Right cardiac atrium (tissue), 5 donors: ENCODE measurements at regions not wholly inside any gene's neighbourhood (a gene's known extent, or its start where the extent isn't known, plus 50 kb on each side); places are given as distances from the start of the nearest gene placed in this dataset.
A peak's percentile ranks its signal among the peaks of the same experiment; 100 is the strongest.
"Not testable (repeated sequence)": the region's sequence is repeated elsewhere in the genome, so short reads cannot be mapped to it uniquely, and the experiment has no call there.

Experiments
- ATAC-seq, 2 donors: fragments of 200-7000 bp; cut with Tn5 transposase; one replicate each; pipeline versions ENCODE4 v1.8.0 to v1.9.1; 2020; ENCODE audit warnings: moderate library complexity in 2 of 2, mild to moderate bottlenecking in 1 of 2
- DNase-seq, 3 donors: peaks; one replicate each; pipeline ENCODE4 v3.0.0-alpha.2; 2020
- H3K27ac ChIP-seq: one replicate; pipeline ENCODE4 v1.5.1; 2013; ENCODE audit warnings: mild to moderate bottlenecking, low read length, control low read depth, moderate library complexity
- H3K27me3 ChIP-seq: one replicate; pipeline ENCODE4 v1.6.1; 2013; ENCODE audit not compliant: control insufficient read depth, insufficient read depth
- H3K4me1 ChIP-seq: one replicate; pipeline ENCODE4 v1.6.1; 2013; ENCODE audit warnings: low read length; ENCODE audit not compliant: control insufficient read depth, insufficient read depth
- H3K4me3 ChIP-seq: one replicate; pipeline ENCODE4 v1.5.1; 2013; ENCODE audit warnings: low read length, control low read depth
- H3K9me3 ChIP-seq: one replicate; pipeline ENCODE4 v1.6.1; 2013; ENCODE audit warnings: low read length; ENCODE audit not compliant: control insufficient read depth
- WGBS: extraction: QIAGEN DNeasy Blood & Tissue Kit; methylation state at CpG from one replicate; pipeline ENCODE4 v1.1.7; 2013; 5-methylcytosine and 5-hydroxymethylcytosine counted together
- intact Hi-C, 4 donors: fragments of 100-400 bp; cut with DNase I; formaldehyde crosslinking; loops; one replicate each; pipeline versions ENCODE4 v1.11.0 to v1.14.0; 2022 to 2023
- donor health status: healthy with polysubstance abuse.
- donor health status: DM: no; HTN: yes; CAD: no.
- donor health status: DM: no; HTN: no; CAD: no.
- donor health status: DM: no; HTN: yes; CAD: no; lungs with severe emphysema.
- donor health status: DM: yes; HTN: yes; CAD: no.

GRCh38 chr7:1620176-1620575 lies 49.9 kb upstream of the ELFN1 start:
- H3K9me3 ChIP-seq, DNase-seq, intact Hi-C loops, H3K4me1 ChIP-seq, ATAC-seq, H3K27ac ChIP-seq, H3K4me3 ChIP-seq, H3K27me3 ChIP-seq: not testable (repeated sequence)
- 91% methylated on average over 17 of the region's 17 CpGs for WGBS

- intact Hi-C loops, result no loop called here
- H3K27me3 ChIP-seq, result no peaks in the 10 kb centered on the region
- H3K4me1 ChIP-seq, result no peaks in the 10 kb centered on the region
- H3K27ac ChIP-seq, result no peak overlapping the region
- DNase-seq (no peak), ATAC-seq (peak; percentile 18 to 33)
- no peak overlapping the region for H3K4me3 ChIP-seq
- no peaks in the 10 kb centered on the region for H3K9me3 ChIP-seq
- 88% methylated on average over 54 of the region's 54 CpGs for whole genome bisulfite sequencing
These were observed 49.6 kb upstream of the PSMG3 start for GRCh38 chr7:1619152-1620079.
